ENCODE measurements at regions not wholly inside any gene's neighbourhood (a gene's known extent, or its start where the extent isn't known, plus 50 kb on each side); places are given as distances from the start of the nearest gene placed in this dataset.

DNA sequence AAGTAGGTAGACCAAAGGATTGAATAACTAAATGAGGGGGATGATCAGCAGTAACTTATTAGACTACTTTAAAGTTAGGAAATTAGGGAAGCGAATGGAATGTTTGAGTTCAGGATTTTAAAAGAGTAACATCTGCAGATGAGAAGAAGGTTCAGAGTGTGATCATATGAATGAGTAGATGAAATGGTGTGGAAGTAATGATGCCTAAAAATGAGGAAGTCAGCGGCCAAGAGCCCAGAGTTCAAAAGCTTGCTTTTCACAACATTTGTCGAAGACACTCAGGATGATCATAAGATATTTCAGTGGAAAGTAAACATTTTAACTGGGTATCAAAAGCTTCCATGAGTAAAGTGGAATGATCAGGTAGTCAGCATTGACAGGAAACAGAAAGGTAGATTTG is 299.4 kb downstream of the LRRIQ3 start:
- no peaks in the 10 kb centered on the region for H3K4me1 Mint-ChIP-seq
- no peaks in the 10 kb centered on the region for H3K9me3 Mint-ChIP-seq
- no peak for DNase-seq
- H3K27ac Mint-ChIP-seq: no peak overlapping the region
- H3K4me3 ChIP-seq (ENCODE audit: low read depth, low read length): no peak overlapping the region
- no peaks in the 10 kb centered on the region for H3K27me3 ChIP-seq (ENCODE audit: control insufficient read depth, insufficient read depth, low read length)
- no peaks in the 10 kb centered on the region for H3K27me3 Mint-ChIP-seq
- H3K4me1 ChIP-seq (ENCODE audit: control insufficient read depth, insufficient read depth, low read length, poor library complexity, severe bottlenecking): no peaks in the 10 kb centered on the region
- H3K27ac ChIP-seq (ENCODE audit: insufficient read depth, low read length, poor library complexity, severe bottlenecking): no peak overlapping the region
- H3K9me3 ChIP-seq (ENCODE audit: control insufficient read depth in 2 of 2, low read length in 2 of 2): no peaks in the 10 kb centered on the region
- H3K36me3 ChIP-seq (ENCODE audit: control insufficient read depth, insufficient read depth, low read length): no peaks in the 10 kb centered on the region
- H3K4me3 Mint-ChIP-seq: no peak overlapping the region
- H3K36me3 Mint-ChIP-seq: no peaks in the 10 kb centered on the region
- no peak for ATAC-seq (ENCODE audit: low read depth in 2 of 2)

- Mint-ChIP-seq H3K9me3 (peaks cover 0 to 5% (median 2%) of the 10 kb centered on the region in 7 donors), H3K4me1 (no peaks in the 10 kb centered on the region), H3K36me3 (no peaks in the 10 kb centered on the region), H3K27me3 (no peaks in the 10 kb centered on the region), H3K27ac (no peak overlapping the region), H3K4me3 (no peak overlapping the region)
- Histone ChIP-seq H3K4me3 (ENCODE audit: low read depth, low read length) (no peak overlapping the region), H3K4me1 (ENCODE audit: control insufficient read depth, insufficient read depth, low read length, poor library complexity, severe bottlenecking) (no peaks in the 10 kb centered on the region), H3K27ac (ENCODE audit: insufficient read depth, low read length, poor library complexity, severe bottlenecking) (no peak overlapping the region), H3K9me3 (ENCODE audit: control insufficient read depth in 2 of 2, low read length in 2 of 2) (no peaks in the 10 kb centered on the region), H3K27me3 (ENCODE audit: control insufficient read depth, insufficient read depth, low read length) (no peaks in the 10 kb centered on the region), H3K36me3 (ENCODE audit: control insufficient read depth, insufficient read depth, low read length) (no peaks in the 10 kb centered on the region)
- DNase-seq: no peak
- no peak for ATAC-seq (ENCODE audit: low read depth in 2 of 2)
Measured at GRCh38 chr1:73887412-73887811, 310.6 kb downstream of the LRRIQ3 start.

- no peak overlapping the region for H3K27ac ChIP-seq (ENCODE audit: insufficient read depth, low read length, poor library complexity, severe bottlenecking)
- Mint-ChIP-seq H3K4me3 (no peak overlapping the region), H3K27ac (no peak overlapping the region), H3K27me3 (no peaks in the 10 kb centered on the region), H3K36me3 (no peaks in the 10 kb centered on the region), H3K4me1 (no peaks in the 10 kb centered on the region), H3K9me3 (peaks cover 0 to 4% (median 0%) of the 10 kb centered on the region in 7 donors)
- no peaks in the 10 kb centered on the region for H3K36me3 ChIP-seq (ENCODE audit: control insufficient read depth, insufficient read depth, low read length)
- H3K27me3 ChIP-seq (ENCODE audit: control insufficient read depth, insufficient read depth, low read length): no peaks in the 10 kb centered on the region
- DNase-seq (no peak), ATAC-seq (ENCODE audit: low read depth in 2 of 2) (no peak)
- no peaks in the 10 kb centered on the region for H3K9me3 ChIP-seq (ENCODE audit: control insufficient read depth in 2 of 2, low read length in 2 of 2)
- H3K4me3 ChIP-seq (ENCODE audit: low read depth, low read length): no peak overlapping the region
- H3K4me1 ChIP-seq (ENCODE audit: control insufficient read depth, insufficient read depth, low read length, poor library complexity, severe bottlenecking): no peaks in the 10 kb centered on the region
Measured at GRCh38 chr1:73886716-73887115, 311.3 kb downstream of the LRRIQ3 start.

- H3K27me3 Mint-ChIP-seq: no peaks in the 10 kb centered on the region
- no peak overlapping the region for H3K4me3 Mint-ChIP-seq
- no peaks in the 10 kb centered on the region for H3K27me3 ChIP-seq (ENCODE audit: control insufficient read depth, insufficient read depth, low read length)
- no peak overlapping the region for H3K27ac ChIP-seq (ENCODE audit: insufficient read depth, low read length, poor library complexity, severe bottlenecking)
- H3K36me3 Mint-ChIP-seq: no peaks in the 10 kb centered on the region
- H3K4me3 ChIP-seq (ENCODE audit: low read depth, low read length): no peak overlapping the region
- H3K27ac Mint-ChIP-seq: no peak overlapping the region
- DNase-seq (no peak), ATAC-seq (ENCODE audit: low read depth in 2 of 2) (no peak)
- H3K9me3 Mint-ChIP-seq: peaks cover 0 to 6% (median 2%) of the 10 kb centered on the region in 7 donors
- H3K9me3 ChIP-seq (ENCODE audit: control insufficient read depth in 2 of 2, low read length in 2 of 2): no peaks in the 10 kb centered on the region
- no peaks in the 10 kb centered on the region for H3K36me3 ChIP-seq (ENCODE audit: control insufficient read depth, insufficient read depth, low read length)
- no peaks in the 10 kb centered on the region for H3K4me1 Mint-ChIP-seq
- H3K4me1 ChIP-seq (ENCODE audit: control insufficient read depth, insufficient read depth, low read length, poor library complexity, severe bottlenecking): no peaks in the 10 kb centered on the region
Measured at GRCh38 chr1:73874806-73875205, 323.2 kb downstream of the LRRIQ3 start.

DNA sequence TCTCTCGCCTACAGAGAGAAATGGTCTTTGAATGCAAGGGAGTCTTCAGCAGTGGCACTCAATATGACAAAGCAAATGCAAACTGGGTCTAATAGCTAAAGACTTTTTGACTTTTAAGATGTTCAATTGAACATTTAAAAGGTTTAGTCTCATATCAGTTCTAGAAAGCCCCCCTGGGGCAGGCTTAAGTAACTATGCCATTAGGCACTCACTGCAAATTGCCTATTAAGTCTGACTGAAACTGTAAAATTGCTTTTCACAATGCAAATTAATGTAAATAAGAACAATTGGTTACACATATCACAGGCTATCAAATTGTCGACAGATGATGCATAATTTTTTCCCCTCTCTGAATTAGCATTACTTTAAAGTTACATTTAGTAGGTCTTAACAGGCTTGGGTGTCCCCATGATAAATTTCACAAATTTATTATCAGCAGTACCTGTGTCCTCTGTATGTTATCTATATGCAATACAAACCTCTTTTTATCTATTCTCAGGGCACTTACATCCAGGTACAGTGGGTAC is 329.1 kb downstream of the LRRIQ3 start:
- H3K36me3 Mint-ChIP-seq: no peaks in the 10 kb centered on the region
- no peak overlapping the region for H3K4me3 Mint-ChIP-seq
- H3K9me3 Mint-ChIP-seq: peaks cover 0 to 5% (median 2%) of the 10 kb centered on the region in 7 donors
- no peaks in the 10 kb centered on the region for H3K4me1 ChIP-seq (ENCODE audit: control insufficient read depth, insufficient read depth, low read length, poor library complexity, severe bottlenecking)
- H3K27me3 ChIP-seq (ENCODE audit: control insufficient read depth, insufficient read depth, low read length): no peaks in the 10 kb centered on the region
- no peak overlapping the region for H3K27ac ChIP-seq (ENCODE audit: insufficient read depth, low read length, poor library complexity, severe bottlenecking)
- ATAC-seq (ENCODE audit: low read depth in 2 of 2) (no peak), DNase-seq (no peak)
- no peaks in the 10 kb centered on the region for H3K4me1 Mint-ChIP-seq
- no peaks in the 10 kb centered on the region for H3K27me3 Mint-ChIP-seq
- H3K36me3 ChIP-seq (ENCODE audit: control insufficient read depth, insufficient read depth, low read length): no peaks in the 10 kb centered on the region
- no peak overlapping the region for H3K27ac Mint-ChIP-seq
- no peaks in the 10 kb centered on the region for H3K9me3 ChIP-seq (ENCODE audit: control insufficient read depth in 2 of 2, low read length in 2 of 2)
- no peak overlapping the region for H3K4me3 ChIP-seq (ENCODE audit: low read depth, low read length)

DNA sequence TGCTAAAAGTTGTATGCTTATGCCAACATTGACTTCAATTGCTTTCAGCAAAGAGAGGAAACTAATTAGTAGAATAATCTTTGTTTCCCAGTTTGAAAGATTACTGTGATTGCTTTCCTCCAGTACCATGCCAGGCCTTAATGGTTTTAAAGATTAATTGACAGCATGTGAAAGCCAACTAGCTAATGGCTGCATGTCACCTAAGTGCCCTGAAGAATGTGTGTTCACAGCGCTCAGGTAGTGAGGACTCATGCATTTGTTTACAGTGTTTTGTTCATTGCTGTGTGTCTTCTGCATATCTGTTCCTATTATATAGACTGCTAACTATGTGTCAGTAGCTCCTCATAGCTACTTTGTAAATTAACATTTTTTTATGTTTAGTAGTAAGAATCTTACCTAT is 335.6 kb downstream of the LRRIQ3 start:
- DNase-seq (no peak), ATAC-seq (ENCODE audit: low read depth in 2 of 2) (no peak)
- no peaks in the 10 kb centered on the region for H3K9me3 ChIP-seq (ENCODE audit: control insufficient read depth in 2 of 2, low read length in 2 of 2)
- H3K27ac ChIP-seq (ENCODE audit: insufficient read depth, low read length, poor library complexity, severe bottlenecking): no peak overlapping the region
- Mint-ChIP-seq H3K9me3 (peaks cover 2 to 8% (median 4%) of the 10 kb centered on the region in 7 donors), H3K27me3 (no peaks in the 10 kb centered on the region), H3K4me3 (no peak overlapping the region), H3K4me1 (no peaks in the 10 kb centered on the region), H3K27ac (no peak overlapping the region), H3K36me3 (no peaks in the 10 kb centered on the region)
- H3K4me1 ChIP-seq (ENCODE audit: control insufficient read depth, insufficient read depth, low read length, poor library complexity, severe bottlenecking): no peaks in the 10 kb centered on the region
- no peaks in the 10 kb centered on the region for H3K36me3 ChIP-seq (ENCODE audit: control insufficient read depth, insufficient read depth, low read length)
- H3K4me3 ChIP-seq (ENCODE audit: low read depth, low read length): no peak overlapping the region
- no peaks in the 10 kb centered on the region for H3K27me3 ChIP-seq (ENCODE audit: control insufficient read depth, insufficient read depth, low read length)

- ATAC-seq (ENCODE audit: low read depth in 2 of 2): no peak
- Mint-ChIP-seq H3K27ac (no peak overlapping the region), H3K9me3 (peaks cover 2 to 8% (median 3%) of the 10 kb centered on the region in 7 donors), H3K4me1 (no peaks in the 10 kb centered on the region), H3K27me3 (no peaks in the 10 kb centered on the region), H3K4me3 (no peak overlapping the region), H3K36me3 (no peaks in the 10 kb centered on the region)
- Histone ChIP-seq H3K27me3 (ENCODE audit: control insufficient read depth, insufficient read depth, low read length) (no peaks in the 10 kb centered on the region), H3K4me1 (ENCODE audit: control insufficient read depth, insufficient read depth, low read length, poor library complexity, severe bottlenecking) (no peaks in the 10 kb centered on the region), H3K27ac (ENCODE audit: insufficient read depth, low read length, poor library complexity, severe bottlenecking) (no peak overlapping the region), H3K4me3 (ENCODE audit: low read depth, low read length) (no peak overlapping the region), H3K36me3 (ENCODE audit: control insufficient read depth, insufficient read depth, low read length) (no peaks in the 10 kb centered on the region), H3K9me3 (ENCODE audit: control insufficient read depth in 2 of 2, low read length in 2 of 2) (no peaks in the 10 kb centered on the region)
- DNase-seq: no peak
Measured at GRCh38 chr1:73860421-73860950, 337.5 kb downstream of the LRRIQ3 start.

GRCh38 chr1:73859227-73859626 is 338.7 kb downstream of the LRRIQ3 start:
- Mint-ChIP-seq H3K9me3 (peaks cover 0 to 5% (median 2%) of the 10 kb centered on the region in 7 donors), H3K4me3 (no peak overlapping the region), H3K4me1 (no peaks in the 10 kb centered on the region), H3K27ac (no peak overlapping the region), H3K27me3 (no peaks in the 10 kb centered on the region), H3K36me3 (no peaks in the 10 kb centered on the region)
- ATAC-seq (ENCODE audit: low read depth in 2 of 2): no peak
- Histone ChIP-seq H3K27me3 (ENCODE audit: control insufficient read depth, insufficient read depth, low read length) (no peaks in the 10 kb centered on the region), H3K36me3 (ENCODE audit: control insufficient read depth, insufficient read depth, low read length) (no peaks in the 10 kb centered on the region), H3K4me1 (ENCODE audit: control insufficient read depth, insufficient read depth, low read length, poor library complexity, severe bottlenecking) (no peaks in the 10 kb centered on the region), H3K9me3 (ENCODE audit: control insufficient read depth in 2 of 2, low read length in 2 of 2) (no peaks in the 10 kb centered on the region), H3K27ac (ENCODE audit: insufficient read depth, low read length, poor library complexity, severe bottlenecking) (no peak overlapping the region), H3K4me3 (ENCODE audit: low read depth, low read length) (no peak overlapping the region)
- no peak for DNase-seq

Measured in CD4-positive, CD25-positive, alpha-beta regulatory T cell (primary cell).